Cardiac muscle cell (in vitro differentiated cells and primary cell): ENCODE measurements at regions not wholly inside any gene's neighbourhood (a gene's known extent, or its start where the extent isn't known, plus 50 kb on each side); places are given as distances from the start of the nearest gene placed in this dataset.

Source experiments
- DNase-seq, 2 donors: peaks; one replicate each; pipeline versions ENCODE4 v3.0.0 to v3.0.0-alpha.2; 2010 to 2017; ENCODE audit warnings: low read depth in 1 of 2, low spot score in 1 of 2
- H3K27ac ChIP-seq: fragments of 200-600 bp; sonication (generic); 2 replicates; pipeline ENCODE4 v1.5.1; 2016
- H3K27me3 ChIP-seq: fragments of 200-600 bp; sonication (generic); 2 replicates; pipeline ENCODE4 v1.6.0; 2016; ENCODE audit warnings: control low read depth
- H3K36me3 ChIP-seq: fragments of 200-600 bp; sonication (generic); 2 replicates; pipeline ENCODE4 v1.5.1; 2016; ENCODE audit warnings: control low read depth
- H3K4me1 ChIP-seq: fragments of 200-600 bp; sonication (generic); 2 replicates; pipeline ENCODE4 v1.8.1; 2017; ENCODE audit warnings: low read depth, mild to moderate bottlenecking, mixed run types
- H3K4me3 ChIP-seq: fragments of 200-600 bp; sonication (generic); 2 replicates; pipeline ENCODE4 v1.5.1; 2016; ENCODE audit warnings: mild to moderate bottlenecking
- H3K9me3 ChIP-seq: fragments of 200-600 bp; sonication (generic); 2 replicates; pipeline ENCODE4 v1.5.1; 2017; ENCODE audit warnings: low read depth, mild to moderate bottlenecking, control low read depth
- CTCF ChIP-seq: IDR thresholded peaks from 2 replicates; pipeline ENCODE4 v1.5.1; 2012; ENCODE audit warnings: low read depth, mild to moderate bottlenecking, low read length

- Histone ChIP-seq H3K4me1 (no peaks in the 10 kb centered on the region), H3K9me3 (no peaks in the 10 kb centered on the region), H3K36me3 (no peaks in the 10 kb centered on the region), H3K4me3 (no peak overlapping the region), H3K27me3 (no peaks in the 10 kb centered on the region), H3K27ac (no peak overlapping the region)
- DNase-seq = no peak
- TF ChIP-seq CTCF = no peak
These were observed 162.3 kb upstream of the ZSWIM2 start for GRCh38 chr2:187011206-187011832.

- DNase-seq = no peak
- H3K4me3 ChIP-seq = no peak overlapping the region
- no peaks in the 10 kb centered on the region for H3K27me3 ChIP-seq
- no peak overlapping the region for H3K27ac ChIP-seq
- TF ChIP-seq CTCF = no peak
- H3K4me1 ChIP-seq = no peaks in the 10 kb centered on the region
- no peaks in the 10 kb centered on the region for H3K9me3 ChIP-seq
- H3K36me3 ChIP-seq = no peaks in the 10 kb centered on the region
These were observed 160.7 kb upstream of the ZSWIM2 start for GRCh38 chr2:187009483-187010239.

GRCh38 chr2:187008111-187008510 is 159.1 kb upstream of the ZSWIM2 start:
- Histone ChIP-seq H3K4me1 (no peaks in the 10 kb centered on the region), H3K27ac (no peak overlapping the region), H3K36me3 (no peaks in the 10 kb centered on the region), H3K9me3 (no peaks in the 10 kb centered on the region), H3K27me3 (no peaks in the 10 kb centered on the region), H3K4me3 (no peak overlapping the region)
- peak in 1 of 2 donors; percentile 11 for DNase-seq
- TF ChIP-seq CTCF = no peak

- Histone ChIP-seq H3K36me3 (no peaks in the 10 kb centered on the region), H3K4me1 (no peaks in the 10 kb centered on the region), H3K4me3 (no peak overlapping the region), H3K9me3 (no peaks in the 10 kb centered on the region), H3K27me3 (no peaks in the 10 kb centered on the region), H3K27ac (no peak overlapping the region)
- no peak for TF ChIP-seq CTCF
- DNase-seq = peak in 1 of 2 donors; percentile 9
These were observed 154.6 kb upstream of the ZSWIM2 start for GRCh38 chr2:187003611-187004010.

GRCh38 chr2:187003038-187003554 is 154.1 kb upstream of the ZSWIM2 start:
- Histone ChIP-seq H3K4me3 (no peak overlapping the region), H3K36me3 (no peaks in the 10 kb centered on the region), H3K4me1 (no peaks in the 10 kb centered on the region), H3K9me3 (no peaks in the 10 kb centered on the region), H3K27me3 (no peaks in the 10 kb centered on the region), H3K27ac (no peak overlapping the region)
- no peak for TF ChIP-seq CTCF
- peak in 1 of 2 donors; percentile 40 for DNase-seq
